HG03342 (cell line): ENCODE measurements at regions not wholly inside any gene's neighbourhood (a gene's known extent, or its start where the extent isn't known, plus 50 kb on each side); places are given as distances from the start of the nearest gene placed in this dataset.
A peak's percentile ranks its signal among the peaks of the same experiment; 100 is the strongest.
"Not testable (repeated sequence)": the region's sequence is repeated elsewhere in the genome, so short reads cannot be mapped to it uniquely, and the experiment has no call there.

Experiments used
- ATAC-seq: cut with Tn5 transposase; IDR thresholded peaks from one replicate; pipeline ENCODE4 v1.9.1; 2021; ENCODE audit warnings: mild to moderate bottlenecking, moderate library complexity; ENCODE audit not compliant: unreplicated experiment

DNA sequence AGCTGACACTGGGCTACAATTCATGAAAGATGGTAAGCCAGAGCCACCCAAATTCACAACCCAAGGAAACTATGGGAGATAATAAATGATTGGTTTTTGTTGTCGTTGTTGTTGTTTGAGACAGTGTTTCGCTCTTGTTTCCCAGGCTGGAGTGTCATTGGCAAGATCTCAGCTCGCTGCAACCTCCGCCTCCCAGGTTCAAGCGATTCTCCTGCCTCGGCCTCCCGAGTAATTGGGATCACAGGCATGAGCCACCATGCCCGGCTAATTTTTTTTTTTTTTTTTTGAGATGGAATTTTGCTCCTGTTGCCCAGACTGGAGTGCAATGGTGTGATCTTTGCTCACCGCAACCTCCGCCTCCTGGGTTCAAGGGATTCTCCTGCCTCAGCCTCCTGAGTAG is 65.9 kb upstream of the METTL9 start:
- ATAC-seq: not testable (repeated sequence)

GRCh38 chr16:21534561-21534960 is 64.8 kb upstream of the METTL9 start:
- ATAC-seq: not testable (repeated sequence)

DNA sequence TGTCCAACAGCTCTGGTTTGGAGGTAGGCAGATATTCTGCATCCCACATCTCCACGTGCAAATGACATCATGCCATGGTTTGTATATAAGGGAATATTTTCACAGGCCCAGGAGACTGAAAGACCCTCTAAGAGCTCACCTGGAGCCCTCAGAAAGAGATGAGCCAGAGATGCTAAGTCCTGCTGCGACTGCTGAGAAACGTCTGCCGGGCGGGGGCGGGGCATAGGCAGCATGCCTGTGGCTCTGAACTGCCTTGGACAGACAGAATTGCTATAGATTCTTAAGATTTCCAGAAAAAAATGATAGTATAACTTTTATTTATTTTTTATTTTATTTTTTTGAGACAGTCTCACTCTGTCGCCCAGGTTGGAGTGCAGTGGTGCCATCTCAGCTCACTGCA is 64.2 kb upstream of the METTL9 start:
- not testable (repeated sequence) for ATAC-seq

DNA sequence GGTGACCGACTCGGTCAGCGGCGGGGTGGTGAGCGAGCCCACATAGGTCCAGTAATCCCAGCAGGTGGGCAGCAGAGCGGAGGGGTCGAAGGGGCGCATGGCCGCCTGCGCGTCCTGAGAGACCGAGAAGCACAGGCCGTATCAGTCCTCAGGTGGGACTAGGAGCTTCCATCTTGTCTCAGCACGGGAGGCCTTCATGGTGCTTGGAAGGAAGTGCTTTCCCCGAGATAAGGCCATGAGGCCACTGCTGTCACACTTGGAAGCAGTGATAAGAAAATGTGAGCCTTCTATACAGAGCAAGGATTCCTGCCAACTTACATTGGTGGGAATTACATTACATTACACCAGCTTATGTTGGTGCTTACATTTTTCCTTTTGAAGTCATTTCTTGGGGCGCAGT is 62.6 kb upstream of the METTL9 start:
- ATAC-seq: not testable (repeated sequence)

GRCh38 chr16:21537598-21537997 is 61.8 kb upstream of the METTL9 start:
- ATAC-seq: not testable (repeated sequence)

DNA sequence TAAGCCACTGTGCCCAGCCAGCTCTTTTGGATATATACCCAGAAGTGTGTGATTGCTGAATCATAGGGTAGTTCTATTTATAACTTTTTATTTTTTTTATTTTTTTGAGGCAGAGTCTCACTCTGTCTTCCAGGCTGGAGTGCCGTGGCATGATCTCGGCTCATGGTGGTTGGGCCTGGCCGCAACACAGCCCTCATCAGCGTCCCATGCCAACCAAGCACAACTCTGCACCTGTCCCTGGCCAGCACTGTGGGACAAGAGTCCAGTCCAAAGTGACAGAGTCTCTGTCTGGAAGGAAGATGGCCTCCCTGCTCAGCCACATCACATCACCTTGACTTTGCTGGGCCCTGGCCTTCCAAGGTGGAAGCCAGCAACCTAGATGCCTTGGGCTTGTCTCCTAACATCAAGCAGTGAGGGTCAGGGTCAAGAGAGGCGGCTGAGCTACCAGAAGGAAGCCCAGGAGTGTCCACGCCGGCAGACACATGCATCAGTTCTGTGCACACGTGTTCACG is 60.2 kb upstream of the METTL9 start:
- not testable (repeated sequence) for ATAC-seq

- ATAC-seq: peak; percentile 58
Measured at GRCh38 chr16:21540770-21541433, 58.5 kb upstream of the METTL9 start.

DNA sequence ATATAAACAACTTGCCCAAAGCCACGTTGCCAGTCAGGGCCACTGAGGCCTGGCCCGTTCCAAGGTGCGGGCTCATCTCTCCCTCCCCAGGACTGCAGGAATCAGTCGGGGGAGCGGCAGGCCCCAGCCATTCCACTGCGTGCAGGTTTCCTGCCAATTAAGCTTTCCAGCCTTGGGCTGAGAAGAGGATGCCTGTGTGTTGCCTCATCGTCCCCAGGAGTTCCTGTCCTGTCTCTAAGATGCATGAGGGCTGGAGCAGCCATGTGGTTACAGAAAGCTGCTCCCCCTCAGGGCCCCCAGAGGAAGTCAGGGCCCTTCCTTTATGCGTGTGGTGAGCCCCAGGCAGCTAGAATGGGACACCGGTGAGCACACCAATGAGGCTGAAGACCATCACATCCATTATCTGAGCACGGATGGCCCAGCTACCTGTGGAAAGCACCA is 57.7 kb upstream of the METTL9 start:
- ATAC-seq: not testable (repeated sequence)

- not testable (repeated sequence) for ATAC-seq
Measured at GRCh38 chr16:21542075-21542474, 57.3 kb upstream of the METTL9 start.

- ATAC-seq: not testable (repeated sequence)
Measured at GRCh38 chr16:21542491-21543124, 56.8 kb upstream of the METTL9 start.

DNA sequence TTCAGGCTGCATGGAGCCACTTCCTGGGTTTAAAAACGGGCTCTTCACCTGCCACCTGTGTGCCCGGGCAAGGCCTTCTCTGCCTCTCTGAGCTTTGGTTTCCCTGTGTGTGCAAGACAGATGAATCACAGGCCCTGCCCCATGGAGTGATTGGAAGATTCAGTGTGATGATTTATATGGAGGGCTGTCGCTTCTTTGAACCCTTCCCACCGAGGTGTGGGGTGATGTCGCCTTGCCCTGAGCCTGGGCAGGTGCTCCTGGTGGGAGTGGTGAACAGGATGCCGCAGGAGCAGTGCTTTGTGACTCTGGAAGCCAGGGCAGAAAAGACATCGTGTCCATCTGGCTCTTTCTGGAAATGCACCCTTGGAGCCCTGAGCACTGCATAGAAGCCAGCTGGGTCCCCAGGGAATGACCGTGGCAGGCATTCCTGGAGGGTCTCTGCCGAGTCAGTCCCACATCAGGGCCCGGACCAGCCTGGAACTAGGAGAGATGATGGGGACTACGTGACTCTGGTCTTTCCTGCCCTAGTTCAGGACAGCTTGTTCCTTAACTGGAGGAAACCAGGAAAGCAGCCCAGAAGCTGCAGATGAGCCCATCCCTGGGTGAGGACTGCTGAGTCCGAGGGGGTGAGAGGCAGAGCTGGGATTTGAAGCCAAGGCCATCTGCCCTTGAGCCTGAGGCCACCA is 56.1 kb upstream of the METTL9 start:
- ATAC-seq: not testable (repeated sequence)

GRCh38 chr16:21545664-21546326 is 53.6 kb upstream of the METTL9 start:
- ATAC-seq: not testable (repeated sequence)

- ATAC-seq: not testable (repeated sequence)
Measured at GRCh38 chr16:21549396-21549795, 50.0 kb upstream of the METTL9 start.
